ENCODE measurements at regions not wholly inside any gene's neighbourhood (a gene's known extent, or its start where the extent isn't known, plus 50 kb on each side); places are given as distances from the start of the nearest gene placed in this dataset.
"Not testable (repeated sequence)": the region's sequence is repeated elsewhere in the genome, so short reads cannot be mapped to it uniquely, and the experiment has no call there.

DNA sequence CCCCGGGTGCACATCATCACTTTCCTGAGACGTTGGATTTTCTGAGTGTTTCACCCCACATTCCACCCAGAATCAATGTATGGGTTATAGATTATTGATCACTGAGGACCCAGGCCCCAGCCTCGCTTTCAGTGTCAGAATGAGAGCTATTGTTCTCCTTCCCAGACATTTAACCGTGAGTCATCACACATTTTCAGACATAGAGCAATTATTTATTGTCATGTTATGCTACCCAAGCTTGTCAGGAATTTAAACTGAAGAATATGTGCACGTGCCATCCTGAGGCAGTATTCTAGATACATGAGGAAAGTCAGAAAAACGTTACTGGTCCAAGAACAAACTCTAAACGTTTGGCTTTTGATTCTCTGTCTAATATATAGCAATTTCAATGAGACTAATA is 276.6 kb upstream of the ZNF507 start:
- intact Hi-C loops (cut with micrococcal nuclease), result no loop called here
- no peak for DNase-seq
- no peak for ATAC-seq

- no peak for ATAC-seq
- intact Hi-C loops (cut with micrococcal nuclease), result no loop called here
These were observed 275.3 kb upstream of the ZNF507 start for GRCh38 chr19:32070101-32070500.

DNA sequence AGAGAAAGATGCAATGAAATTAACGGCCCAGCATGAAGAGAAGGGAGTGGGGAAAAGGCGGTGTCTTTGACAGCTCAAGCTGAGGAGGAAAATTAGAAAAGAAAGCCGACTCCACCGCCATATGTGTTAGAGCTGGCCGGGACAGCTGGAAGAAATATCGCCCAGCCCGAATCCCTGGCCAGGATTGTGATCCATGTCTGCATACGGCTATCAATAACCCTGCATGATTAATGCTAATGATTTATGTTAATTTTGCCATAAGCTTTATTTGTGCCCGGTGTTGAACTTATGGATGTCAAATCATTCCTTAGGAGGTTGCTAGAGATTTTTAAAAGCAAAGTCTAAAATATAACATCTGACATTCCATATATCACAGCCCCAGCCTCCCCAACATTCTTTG is 263.4 kb upstream of the ZNF507 start:
- no peak for DNase-seq
- intact Hi-C loops (cut with micrococcal nuclease), result no loop called here

More at GRCh38 chr19:32070101-32070500, 275.3 kb upstream of the ZNF507 start:
- no peak for DNase-seq

DNA sequence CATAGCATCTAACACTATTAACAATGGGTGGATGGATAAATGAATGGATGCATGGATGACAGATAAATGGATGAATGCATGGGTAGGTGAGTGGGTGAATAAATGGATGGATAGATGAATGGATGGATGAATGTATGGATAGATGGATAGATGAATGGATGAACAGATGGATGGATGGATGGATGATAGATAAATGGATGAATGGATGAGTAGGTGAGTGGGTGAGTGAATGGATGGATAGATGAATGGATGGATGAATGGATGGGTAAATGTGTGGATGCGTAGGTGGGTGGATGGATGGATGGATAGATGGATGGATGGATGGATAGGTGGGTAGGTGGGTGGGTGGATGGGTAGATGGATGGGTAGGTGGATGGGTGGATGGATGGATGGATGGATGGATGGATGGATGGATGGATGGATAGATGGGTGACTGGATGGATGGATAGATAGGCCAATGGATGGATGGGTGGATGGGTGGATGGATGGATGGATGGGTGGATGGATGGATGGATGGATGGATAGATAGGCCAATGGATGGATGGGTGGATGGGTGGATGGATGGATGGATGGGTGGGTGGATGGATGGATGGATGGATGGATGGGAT is 260.6 kb upstream of the ZNF507 start:
- intact Hi-C loops (cut with micrococcal nuclease), result not testable (repeated sequence)

More for the DNA sequence above, 263.4 kb upstream of the ZNF507 start:
- no peak for ATAC-seq

GRCh38 chr19:32091241-32091640 is 254.2 kb upstream of the ZNF507 start:
- no peak for DNase-seq
- intact Hi-C loops (cut with micrococcal nuclease), result no loop called here
- no peak for ATAC-seq

More for the DNA sequence above, 260.6 kb upstream of the ZNF507 start:
- not testable (repeated sequence) for DNase-seq, ATAC-seq

DNA sequence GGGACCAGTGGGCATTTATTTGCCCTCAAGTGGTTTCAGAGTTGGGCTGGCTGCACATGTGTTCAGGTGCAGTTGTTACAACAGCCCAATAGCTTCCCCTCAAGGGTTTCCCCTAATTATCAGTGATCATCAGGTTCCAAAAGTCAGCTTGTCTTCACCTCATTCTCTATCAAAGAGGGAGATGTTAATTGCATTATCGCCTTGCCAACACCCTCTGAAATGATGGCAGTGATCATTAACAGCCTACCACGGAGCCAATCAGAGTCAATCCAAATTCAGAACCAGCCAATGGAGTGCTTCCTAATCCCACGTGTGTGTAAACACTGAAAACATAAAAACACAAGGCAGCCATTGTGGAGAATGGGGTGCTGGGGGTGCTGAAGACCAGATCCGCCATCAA is 248.4 kb upstream of the ZNF507 start:
- DNase-seq (no peak), ATAC-seq (no peak)
- intact Hi-C loops (cut with micrococcal nuclease), result no loop called here

- DNase-seq (no peak), ATAC-seq (no peak)
- intact Hi-C loops (cut with micrococcal nuclease), result no loop called here
These were observed 247.8 kb upstream of the ZNF507 start for GRCh38 chr19:32097620-32098019.

DNA sequence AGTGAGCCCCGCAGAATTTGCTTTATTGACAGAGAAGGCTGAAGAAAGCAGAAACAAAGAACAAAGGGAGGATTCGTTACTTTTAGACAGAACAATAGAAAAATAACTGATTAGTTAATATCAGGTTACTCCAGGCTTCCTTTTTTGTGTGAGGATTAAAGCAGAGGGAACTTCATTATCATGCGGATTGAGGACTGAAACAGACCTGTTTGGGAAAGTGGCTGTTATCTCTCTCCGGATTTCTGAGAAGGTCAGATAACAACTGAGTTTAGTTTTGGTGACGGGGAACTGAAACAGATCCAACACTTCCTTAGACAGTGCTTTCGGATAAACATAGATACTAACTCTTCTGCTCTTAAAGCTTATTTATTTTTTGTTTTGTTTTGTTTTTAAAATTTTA is 246.4 kb upstream of the ZNF507 start:
- DNase-seq, result no peak
- intact Hi-C loops (cut with micrococcal nuclease), result no loop called here
- no peak for ATAC-seq

DNA sequence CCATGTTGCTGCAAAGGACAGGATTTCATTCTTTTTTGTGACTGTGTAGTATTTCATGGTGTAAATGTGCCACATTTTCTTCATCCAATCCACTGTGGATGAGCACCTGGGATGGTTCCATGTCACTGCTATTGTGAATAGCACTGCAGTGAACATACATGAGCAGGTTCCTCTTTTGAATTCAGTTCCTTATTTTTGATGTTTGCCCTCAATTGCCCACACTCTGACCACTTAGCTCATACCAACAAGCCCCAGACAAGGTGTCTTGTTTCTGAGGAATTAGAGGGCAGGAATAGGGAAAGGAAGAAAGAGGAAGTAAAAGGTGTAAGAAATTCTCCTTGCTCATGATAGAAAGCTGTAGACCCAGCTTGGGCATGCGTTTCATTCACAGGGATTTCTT is 244.2 kb upstream of the ZNF507 start:
- ATAC-seq, result no peak
- no peak for DNase-seq
- intact Hi-C loops (cut with micrococcal nuclease), result no loop called here

DNA sequence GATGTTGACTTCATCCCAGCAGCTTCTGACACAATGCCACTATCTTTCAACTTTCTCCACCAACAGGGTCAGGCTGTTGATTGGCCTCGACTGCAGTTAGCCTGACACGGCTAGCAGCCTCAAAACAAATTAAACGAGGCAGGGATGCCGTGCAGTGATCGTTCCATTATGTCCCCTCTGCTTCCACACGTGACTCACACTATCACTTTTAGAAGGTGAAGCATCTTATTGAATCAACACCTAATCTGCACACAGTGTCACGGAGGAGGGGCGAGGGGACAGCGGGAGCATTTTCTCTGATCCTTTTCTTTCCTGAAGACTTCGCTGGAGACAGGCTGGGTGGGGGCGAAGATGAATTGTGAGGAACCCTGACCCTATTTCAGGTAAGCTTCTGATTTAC is 241.9 kb upstream of the ZNF507 start:
- intact Hi-C loops (cut with micrococcal nuclease), result no loop called here
- no peak for ATAC-seq
- DNase-seq, result no peak

DNA sequence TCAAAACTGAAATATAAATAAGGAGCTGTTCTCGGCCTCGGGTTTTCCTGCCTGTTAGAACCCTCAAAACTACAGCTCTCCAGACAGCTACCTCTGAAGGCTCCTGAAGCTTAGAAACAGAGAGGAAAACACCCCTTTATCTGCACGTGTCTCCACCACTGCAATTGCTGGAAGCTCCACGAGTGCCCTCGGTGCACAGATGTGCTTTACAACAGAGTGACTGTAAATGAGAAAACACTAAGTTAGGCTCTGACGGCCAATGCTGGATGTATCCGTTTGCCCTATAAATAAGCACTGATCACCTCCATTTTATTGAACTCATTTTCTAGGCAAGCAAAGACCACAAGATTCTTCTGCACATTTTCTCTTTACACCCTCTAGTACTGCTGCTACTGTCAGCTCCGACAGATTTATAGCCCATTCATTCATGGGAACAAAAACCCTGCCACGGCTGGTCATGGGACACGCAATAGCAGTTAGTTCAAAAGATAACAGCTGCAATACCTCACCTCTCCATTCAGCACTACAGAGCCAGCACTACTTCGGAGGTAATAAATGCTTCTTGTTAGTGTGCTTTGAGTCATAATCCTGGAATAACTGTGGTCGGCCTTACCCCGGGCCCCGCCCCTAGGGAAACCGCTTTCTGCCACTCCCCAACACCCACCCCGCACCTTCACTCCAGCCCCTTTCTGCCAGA is 241.1 kb upstream of the ZNF507 start:
- DNase-seq (no peak), ATAC-seq (peak; percentile 31)
- intact Hi-C loops (cut with micrococcal nuclease), result no loop called here

GRCh38 chr19:32104850-32105235 is 240.6 kb upstream of the ZNF507 start:
- ATAC-seq (no peak), DNase-seq (no peak)
- intact Hi-C loops (cut with micrococcal nuclease), result no loop called here

DNA sequence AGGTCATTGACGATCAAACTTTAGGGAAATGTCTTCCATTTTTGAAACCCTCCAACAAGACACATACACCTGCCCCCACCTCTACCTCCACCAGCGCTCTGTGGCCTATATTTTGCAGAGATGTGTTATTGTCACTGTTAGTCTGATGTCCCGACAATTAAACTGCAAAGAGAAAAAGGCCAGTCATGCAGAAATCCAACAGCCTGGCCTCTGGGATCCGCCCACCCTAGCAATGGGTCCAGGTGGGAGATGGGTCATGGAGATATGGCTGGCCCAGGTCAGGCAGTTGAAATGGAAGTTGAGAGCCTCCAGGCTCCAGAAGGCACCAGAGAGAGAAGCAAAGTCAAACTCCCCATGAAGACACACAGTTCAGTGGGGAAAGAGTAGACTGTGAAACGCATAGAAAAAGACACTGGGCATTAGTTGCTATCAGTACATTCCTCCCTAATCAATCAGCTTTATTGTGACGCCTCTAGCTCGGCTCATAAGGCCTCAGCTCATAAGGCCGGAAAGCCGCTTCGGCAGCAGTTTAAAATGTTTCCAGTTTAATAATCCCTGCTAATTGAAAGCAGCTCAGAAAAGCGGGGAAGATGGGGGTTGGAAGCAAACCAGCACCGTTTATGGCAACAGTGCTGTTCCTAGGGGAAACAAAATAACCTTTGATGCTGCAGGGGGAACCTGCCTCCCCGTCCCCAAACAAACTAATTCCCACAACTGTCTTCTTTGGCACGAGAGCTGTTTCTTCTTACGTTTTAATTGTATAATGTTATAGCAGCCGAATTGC is 239.7 kb upstream of the ZNF507 start:
- ATAC-seq (no peak), DNase-seq (no peak)
- intact Hi-C loops (cut with micrococcal nuclease), result no loop called here

- intact Hi-C loops (cut with micrococcal nuclease), result no loop called here
- ATAC-seq (no peak), DNase-seq (no peak)
These were observed 223.2 kb upstream of the ZNF507 start for GRCh38 chr19:32122258-32122657.

GRCh38 chr19:32123355-32123940 is 222.0 kb upstream of the ZNF507 start:
- DNase-seq (no peak), ATAC-seq (no peak)
- intact Hi-C loops (cut with micrococcal nuclease), result no loop called here

DNA sequence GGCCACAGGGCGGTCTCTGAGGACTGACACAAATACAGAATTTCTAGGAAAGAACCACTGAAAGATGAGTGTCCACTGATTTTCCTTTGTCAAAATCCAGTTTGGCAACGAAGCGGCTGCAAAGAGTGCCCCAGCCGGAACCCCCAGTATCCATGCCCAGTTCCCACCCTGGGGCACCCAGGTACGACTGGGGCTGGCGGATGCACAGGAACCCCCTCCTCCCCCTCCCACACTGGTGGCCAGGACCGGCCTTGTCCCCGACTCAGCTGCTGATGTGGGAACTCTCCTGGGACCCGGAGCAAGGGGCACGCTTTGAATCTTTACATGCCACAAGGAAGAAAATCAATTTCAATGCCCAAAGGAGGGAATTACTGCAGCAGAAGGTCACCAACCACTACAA is 220.8 kb upstream of the ZNF507 start:
- DNase-seq (no peak), ATAC-seq (no peak)
- intact Hi-C loops (cut with micrococcal nuclease), result no loop called here

GRCh38 chr19:32129141-32129540 is 216.3 kb upstream of the ZNF507 start:
- intact Hi-C loops (cut with micrococcal nuclease), result no loop called here
- DNase-seq, result no peak
- ATAC-seq, result no peak

GRCh38 chr19:32130332-32130731 is 215.1 kb upstream of the ZNF507 start:
- no peak for DNase-seq
- no peak for ATAC-seq
- intact Hi-C loops (cut with micrococcal nuclease), result no loop called here

GRCh38 chr19:32131005-32131404 is 214.4 kb upstream of the ZNF507 start:
- DNase-seq (no peak), ATAC-seq (no peak)
- intact Hi-C loops (cut with micrococcal nuclease), result no loop called here

GRCh38 chr19:32138416-32138815 is 207.0 kb upstream of the ZNF507 start:
- intact Hi-C loops (cut with micrococcal nuclease), result no loop called here
- ATAC-seq (no peak), DNase-seq (no peak)
